HFFc6 (cell line): ENCODE measurements at regions not wholly inside any gene's neighbourhood (a gene's known extent, or its start where the extent isn't known, plus 50 kb on each side); places are given as distances from the start of the nearest gene placed in this dataset.

ENCODE experiments used
- DNase-seq: peaks from one replicate; pipeline ENCODE4 v3.0.0-alpha.2; 2018
- H3K27ac Mint-ChIP-seq: 2 replicates; pipeline ENCODE4 v1.8.0; 2020; ENCODE audit warnings: mild to moderate bottlenecking, mixed read lengths
- H3K27me3 Mint-ChIP-seq: 2 replicates; pipeline ENCODE4 v1.8.0; 2021; ENCODE audit warnings: mild to moderate bottlenecking, moderate library complexity, mixed read lengths; ENCODE audit not compliant: insufficient read depth
- H3K36me3 Mint-ChIP-seq: 2 replicates; pipeline ENCODE4 v1.8.0; 2021; ENCODE audit warnings: low read depth, mixed read lengths
- H3K4me1 Mint-ChIP-seq: 2 replicates; pipeline ENCODE4 v1.8.0; 2020; ENCODE audit warnings: low read depth, mixed read lengths
- H3K4me3 Mint-ChIP-seq: 2 replicates; pipeline ENCODE4 v1.8.0; 2020; ENCODE audit warnings: mild to moderate bottlenecking, moderate library complexity, mixed read lengths
- H3K9me3 Mint-ChIP-seq: 2 replicates; pipeline ENCODE4 v1.8.0; 2020; ENCODE audit warnings: mild to moderate bottlenecking, mixed read lengths
- TF ChIP-seq, protein P1 (sequence below): fragments of 200-600 bp; sonication (generic); IDR thresholded peaks from 2 replicates; pipeline ENCODE4 v1.5.0; 2021; ENCODE audit warnings: antibody characterized with exemption, mild to moderate bottlenecking

DNA sequence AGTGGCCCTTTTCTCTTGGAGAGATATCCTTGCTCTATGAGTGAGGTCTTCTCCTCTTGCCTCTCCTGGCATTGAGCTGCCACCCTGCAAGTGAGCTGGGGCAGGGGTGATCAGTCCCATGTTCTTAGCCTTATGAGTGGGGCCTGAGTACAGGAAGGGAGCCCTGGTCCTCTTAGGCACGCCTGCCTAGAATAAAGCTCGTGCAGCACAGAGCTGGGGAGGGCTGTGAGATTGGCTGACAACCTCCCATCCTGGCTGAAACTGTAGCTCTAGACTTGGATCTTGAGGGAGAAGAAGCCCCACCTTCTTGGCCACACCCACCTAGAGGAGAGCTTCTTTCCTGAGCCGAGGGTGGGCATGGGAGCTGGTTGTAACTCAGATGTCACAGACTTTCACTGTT lies 305.0 kb upstream of the ZNF32 start:
- H3K36me3 Mint-ChIP-seq: peaks cover 17% of the 10 kb centered on the region
- peaks cover 6% of the 10 kb centered on the region; the same call in 1 of the 2 replicates for H3K9me3 Mint-ChIP-seq
- no peak for DNase-seq
- TF ChIP-seq, protein P1, sequence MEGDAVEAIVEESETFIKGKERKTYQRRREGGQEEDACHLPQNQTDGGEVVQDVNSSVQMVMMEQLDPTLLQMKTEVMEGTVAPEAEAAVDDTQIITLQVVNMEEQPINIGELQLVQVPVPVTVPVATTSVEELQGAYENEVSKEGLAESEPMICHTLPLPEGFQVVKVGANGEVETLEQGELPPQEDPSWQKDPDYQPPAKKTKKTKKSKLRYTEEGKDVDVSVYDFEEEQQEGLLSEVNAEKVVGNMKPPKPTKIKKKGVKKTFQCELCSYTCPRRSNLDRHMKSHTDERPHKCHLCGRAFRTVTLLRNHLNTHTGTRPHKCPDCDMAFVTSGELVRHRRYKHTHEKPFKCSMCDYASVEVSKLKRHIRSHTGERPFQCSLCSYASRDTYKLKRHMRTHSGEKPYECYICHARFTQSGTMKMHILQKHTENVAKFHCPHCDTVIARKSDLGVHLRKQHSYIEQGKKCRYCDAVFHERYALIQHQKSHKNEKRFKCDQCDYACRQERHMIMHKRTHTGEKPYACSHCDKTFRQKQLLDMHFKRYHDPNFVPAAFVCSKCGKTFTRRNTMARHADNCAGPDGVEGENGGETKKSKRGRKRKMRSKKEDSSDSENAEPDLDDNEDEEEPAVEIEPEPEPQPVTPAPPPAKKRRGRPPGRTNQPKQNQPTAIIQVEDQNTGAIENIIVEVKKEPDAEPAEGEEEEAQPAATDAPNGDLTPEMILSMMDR: no peak
- H3K4me3 Mint-ChIP-seq: no peak overlapping the region
- H3K4me1 Mint-ChIP-seq: no peaks in the 10 kb centered on the region
- H3K27me3 Mint-ChIP-seq: peaks cover 2% of the 10 kb centered on the region; the same call in 1 of the 2 replicates
- H3K27ac Mint-ChIP-seq: no peak overlapping the region

DNA sequence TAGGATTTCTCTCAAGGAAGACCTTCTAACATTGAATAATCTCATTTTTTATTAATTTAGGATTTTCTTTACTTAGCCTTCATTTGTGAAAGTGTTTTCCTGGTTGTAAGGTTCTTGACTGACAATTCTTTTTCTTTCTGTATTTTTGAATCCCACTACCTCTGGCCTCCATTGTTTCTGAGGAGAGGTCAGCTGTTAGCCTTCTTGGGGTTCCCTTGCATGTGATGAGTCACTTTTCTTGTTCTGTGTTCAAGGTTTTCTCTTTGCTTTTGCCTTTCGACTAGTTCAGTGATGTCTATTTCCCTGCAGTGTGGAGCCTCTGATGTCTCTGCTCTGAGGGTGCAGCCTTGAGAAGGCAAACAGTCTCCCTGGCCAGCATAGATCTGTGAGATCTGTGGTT lies 304.1 kb upstream of the ZNF32 start:
- DNase-seq: no peak
- TF ChIP-seq, protein P1: no peak
- Mint-ChIP-seq H3K36me3 (peaks cover 17% of the 10 kb centered on the region), H3K9me3 (peaks cover 6% of the 10 kb centered on the region; the same call in 1 of the 2 replicates), H3K27me3 (peaks cover 2% of the 10 kb centered on the region; the same call in 1 of the 2 replicates), H3K4me1 (no peaks in the 10 kb centered on the region), H3K27ac (no peak overlapping the region), H3K4me3 (no peak overlapping the region)

DNA sequence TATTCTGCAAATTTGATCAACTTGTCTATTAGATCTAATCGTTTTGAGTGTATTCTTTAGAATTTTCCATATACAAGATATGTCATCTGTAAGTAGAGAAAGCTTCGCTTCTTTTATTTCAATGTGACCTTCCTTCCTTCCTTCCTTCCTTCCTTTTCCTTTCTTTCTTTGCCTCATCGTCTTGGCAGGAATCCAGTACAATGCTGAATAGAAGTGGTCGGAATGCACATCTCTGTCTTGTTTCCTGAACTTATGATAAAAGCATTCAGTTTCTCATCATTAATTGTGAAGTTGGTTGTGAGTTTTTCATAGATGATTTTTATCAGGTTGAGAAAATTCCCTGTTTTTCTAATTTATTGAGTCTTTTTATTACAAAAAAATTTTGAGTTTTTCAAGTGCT lies 300.7 kb upstream of the ZNF32 start:
- Mint-ChIP-seq H3K27ac (no peak overlapping the region), H3K9me3 (peaks cover 6% of the 10 kb centered on the region; the same call in 1 of the 2 replicates), H3K4me3 (no peak overlapping the region), H3K4me1 (no peaks in the 10 kb centered on the region), H3K27me3 (no peaks in the 10 kb centered on the region), H3K36me3 (peaks cover 17% of the 10 kb centered on the region)
- DNase-seq: no peak
- TF ChIP-seq, protein P1: no peak

DNA sequence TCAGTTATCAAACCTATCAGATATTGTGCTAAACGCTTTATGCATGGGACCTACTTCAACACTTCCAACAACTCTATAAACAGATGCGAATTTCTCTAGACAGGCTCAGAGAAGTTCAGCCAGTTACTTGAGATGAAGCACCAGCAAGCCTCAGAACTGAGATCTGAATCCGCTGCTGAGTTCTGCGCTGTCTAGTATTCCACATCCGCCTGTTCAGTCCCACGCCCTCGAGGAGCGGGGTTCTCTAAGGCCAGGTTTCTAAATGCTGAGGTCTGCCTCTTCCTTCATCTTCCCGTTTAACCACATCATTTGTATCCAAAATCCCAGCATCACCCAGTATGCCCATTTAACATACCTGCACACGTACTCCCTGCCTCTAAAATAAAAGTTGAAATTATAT lies 297.8 kb upstream of the ZNF32 start:
- H3K4me3 Mint-ChIP-seq: no peak overlapping the region
- TF ChIP-seq, protein P1: no peak
- H3K9me3 Mint-ChIP-seq: no peaks in the 10 kb centered on the region
- H3K27ac Mint-ChIP-seq: no peak overlapping the region
- H3K4me1 Mint-ChIP-seq: peaks cover 16% of the 10 kb centered on the region
- no peaks in the 10 kb centered on the region for H3K27me3 Mint-ChIP-seq
- H3K36me3 Mint-ChIP-seq: peaks cover 7% of the 10 kb centered on the region; the same call in 1 of the 2 replicates
- no peak for DNase-seq

DNA sequence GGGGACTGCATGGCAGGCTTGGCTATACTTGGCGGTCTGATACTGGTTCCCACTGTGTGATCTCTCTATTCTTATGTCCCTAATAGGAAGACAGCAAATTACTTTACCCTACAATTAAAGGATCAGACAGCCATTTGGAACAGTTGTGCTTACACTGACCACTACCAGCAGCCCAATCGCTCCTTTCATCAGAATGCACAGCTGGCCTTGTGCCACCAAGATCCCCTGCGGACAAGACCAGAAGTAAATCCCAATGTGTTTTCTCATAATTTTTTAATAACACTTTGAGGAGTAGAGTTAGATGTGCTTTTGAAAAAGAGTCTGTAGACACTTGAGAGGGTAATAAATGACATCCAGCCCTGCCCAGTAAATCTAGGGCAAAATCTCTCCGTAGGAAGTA lies 297.2 kb upstream of the ZNF32 start:
- no peak for DNase-seq
- Mint-ChIP-seq H3K4me3 (no peak overlapping the region), H3K36me3 (peaks cover 6% of the 10 kb centered on the region; the same call in 1 of the 2 replicates), H3K27me3 (no peaks in the 10 kb centered on the region), H3K27ac (no peak overlapping the region), H3K9me3 (no peaks in the 10 kb centered on the region), H3K4me1 (peaks cover 21% of the 10 kb centered on the region)
- TF ChIP-seq, protein P1: no peak
